HG03575 (cell line): ENCODE measurements at regions not wholly inside any gene's neighbourhood (a gene's known extent, or its start where the extent isn't known, plus 50 kb on each side); places are given as distances from the start of the nearest gene placed in this dataset.

Source experiments
- ATAC-seq: cut with Tn5 transposase; IDR thresholded peaks from one replicate; pipeline ENCODE4 v1.9.1; 2021; ENCODE audit not compliant: unreplicated experiment, insufficient number of reproducible peaks, low FRiP score; ENCODE audit errors: extremely low read depth

DNA sequence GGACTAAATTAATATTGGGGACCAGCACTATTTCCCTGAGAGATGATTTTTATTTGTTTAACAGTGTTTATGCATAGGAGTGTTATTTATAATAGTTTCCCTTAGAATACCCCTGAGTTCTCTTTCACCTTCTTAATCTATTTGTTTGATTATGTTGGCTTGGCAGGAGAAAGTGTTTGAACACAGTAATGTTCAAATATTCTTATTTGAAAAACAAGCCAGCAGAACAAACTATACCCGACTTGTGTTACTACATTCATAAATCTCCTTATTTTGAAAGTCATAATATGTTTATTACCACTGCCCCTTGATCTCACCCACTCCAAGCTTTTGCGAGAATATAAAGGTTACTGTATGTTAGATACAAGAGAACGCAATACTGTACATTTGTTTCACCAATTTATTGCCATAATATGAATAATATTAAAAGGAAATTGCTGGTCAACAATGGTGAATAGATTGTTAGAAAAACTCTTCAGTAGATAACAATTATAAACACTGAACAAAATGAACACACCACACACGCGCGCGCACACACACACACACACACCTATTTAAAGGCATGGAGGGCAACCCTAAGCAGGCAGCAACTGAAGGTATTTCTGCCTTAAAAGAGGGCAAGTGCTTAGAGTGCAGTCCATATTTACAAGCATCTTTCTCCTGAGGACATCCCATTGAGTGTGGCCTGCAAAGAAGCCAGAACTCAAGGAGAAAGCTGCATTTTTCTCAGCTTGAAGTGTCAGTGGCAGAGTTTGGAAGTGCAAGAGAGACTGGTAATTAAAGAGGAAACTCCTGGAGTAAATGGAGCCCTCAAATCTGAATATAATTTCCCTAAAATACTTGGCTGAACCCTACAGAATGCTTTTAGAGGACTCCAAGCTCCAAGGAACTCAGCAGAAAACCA is 279.4 kb upstream of the MAN1A1 start:
- no peak for ATAC-seq

DNA sequence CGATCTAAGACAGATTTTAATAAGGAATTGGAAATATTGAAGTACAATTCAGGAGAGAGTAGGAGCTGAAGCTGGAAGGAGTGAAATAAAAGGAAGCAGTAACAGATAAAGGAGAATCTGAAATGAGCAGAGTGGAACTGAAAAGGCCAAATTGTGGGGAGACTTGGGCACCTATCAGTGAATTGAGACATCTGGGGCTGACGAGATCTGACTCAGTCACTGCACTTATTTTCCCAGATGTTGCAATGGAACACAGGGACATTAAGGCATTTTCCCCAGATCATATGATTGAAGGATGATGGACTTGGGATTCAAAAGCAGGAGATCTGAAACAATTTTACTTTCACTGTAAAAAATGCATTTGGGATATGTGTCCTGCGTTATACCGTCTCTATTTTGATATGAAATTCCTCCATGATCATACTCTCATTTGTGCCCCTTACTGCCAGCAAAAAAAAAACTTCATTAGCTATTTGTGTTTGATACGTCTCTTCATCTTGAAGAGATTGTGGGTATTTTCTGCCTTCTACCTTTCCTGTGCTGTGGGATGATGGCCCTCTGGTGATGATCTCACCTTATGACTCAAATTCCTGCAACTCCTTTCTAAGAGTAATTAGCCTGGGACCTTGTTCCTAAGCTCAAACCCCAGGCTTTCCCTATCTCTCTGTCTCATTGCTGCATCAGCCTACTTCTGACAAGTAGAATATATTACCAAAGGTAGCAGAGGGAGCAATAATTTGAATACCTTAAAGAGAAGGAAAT is 278.5 kb upstream of the MAN1A1 start:
- ATAC-seq, result no peak

DNA sequence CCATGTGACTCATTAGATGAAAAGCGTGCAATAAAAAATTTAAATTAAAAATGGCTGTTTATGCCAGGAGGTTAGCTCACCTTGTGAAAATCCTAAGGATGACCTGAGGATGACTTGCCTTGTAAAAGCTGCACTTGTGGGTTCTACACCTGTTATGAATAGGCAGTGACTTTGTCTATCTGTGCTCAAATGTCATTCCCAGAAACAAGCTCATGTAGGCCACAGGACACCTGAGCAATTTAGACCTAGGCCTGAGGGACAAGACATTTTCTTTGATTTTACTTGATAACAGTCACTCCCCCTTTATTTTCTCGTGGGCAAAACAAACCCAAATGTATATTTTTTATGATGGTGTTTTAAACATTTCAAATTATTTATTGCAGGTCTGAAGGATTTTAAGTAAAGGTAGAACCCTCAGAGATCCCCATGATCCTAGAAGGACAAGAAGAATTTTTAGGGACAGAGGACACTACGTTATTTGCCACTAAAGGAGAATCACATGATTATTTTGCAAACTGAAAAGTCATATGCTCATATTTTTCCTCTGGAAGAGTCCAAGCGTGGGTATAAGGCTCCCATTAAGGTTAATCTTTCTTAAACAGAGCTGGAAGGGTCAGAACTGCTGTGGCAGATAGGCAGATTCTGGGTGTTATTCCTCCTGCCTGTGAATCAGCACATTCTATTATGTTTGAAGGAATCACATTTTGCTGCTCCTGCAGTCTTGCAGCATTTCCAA is 277.5 kb upstream of the MAN1A1 start:
- no peak for ATAC-seq

DNA sequence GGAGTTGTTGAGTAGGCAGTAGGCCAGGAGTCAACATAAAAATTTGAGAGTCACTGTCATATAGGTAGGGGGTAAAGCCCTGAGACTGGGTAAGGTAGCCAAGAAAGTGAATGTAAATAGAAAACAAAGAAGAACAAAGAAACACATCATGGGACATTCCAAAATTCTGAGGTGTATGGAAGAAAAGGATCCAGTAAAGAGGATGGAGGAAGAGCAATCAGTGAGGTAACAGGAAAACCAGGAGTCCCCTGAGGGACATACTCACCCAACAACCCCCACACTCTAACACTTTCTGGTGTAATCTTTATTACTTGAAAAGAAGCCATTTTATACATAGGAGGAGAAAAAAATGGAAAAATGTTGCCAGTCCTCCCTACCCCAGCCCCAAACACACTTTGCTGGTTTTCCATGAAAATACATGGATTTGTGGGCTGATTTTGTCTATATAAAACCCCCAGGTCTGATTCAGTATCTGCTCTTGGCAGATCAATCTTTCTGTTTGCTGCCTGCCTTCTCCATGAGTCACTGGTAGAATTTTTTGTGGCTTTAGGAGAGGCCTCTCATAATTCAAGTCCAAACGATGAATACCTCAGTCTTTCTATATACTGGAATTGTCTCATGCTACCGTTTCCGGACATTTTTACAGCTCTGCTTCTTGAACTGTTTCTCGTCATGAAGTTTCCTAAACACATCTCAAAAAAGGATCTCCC is 271.4 kb upstream of the MAN1A1 start:
- ATAC-seq, result no peak

DNA sequence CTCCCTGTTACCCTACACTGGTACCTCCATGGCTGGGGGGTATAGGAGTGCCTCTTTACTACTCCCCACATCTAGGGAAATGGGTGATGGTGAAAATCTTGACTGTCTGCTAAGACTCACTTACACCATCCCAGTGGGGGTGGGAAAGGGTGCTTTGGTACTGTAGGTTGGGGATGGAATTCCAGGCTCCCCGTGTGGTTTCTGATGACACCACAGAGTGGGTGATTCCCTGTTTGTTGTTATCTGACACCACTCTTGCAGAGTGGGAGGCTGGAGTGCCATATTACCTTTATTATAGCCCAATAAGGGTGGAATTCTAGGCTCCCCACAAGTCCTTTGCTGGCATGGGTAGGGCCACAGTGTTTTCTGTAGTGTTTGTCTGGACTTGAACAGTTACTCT is 264.6 kb upstream of the MAN1A1 start:
- no peak for ATAC-seq

DNA sequence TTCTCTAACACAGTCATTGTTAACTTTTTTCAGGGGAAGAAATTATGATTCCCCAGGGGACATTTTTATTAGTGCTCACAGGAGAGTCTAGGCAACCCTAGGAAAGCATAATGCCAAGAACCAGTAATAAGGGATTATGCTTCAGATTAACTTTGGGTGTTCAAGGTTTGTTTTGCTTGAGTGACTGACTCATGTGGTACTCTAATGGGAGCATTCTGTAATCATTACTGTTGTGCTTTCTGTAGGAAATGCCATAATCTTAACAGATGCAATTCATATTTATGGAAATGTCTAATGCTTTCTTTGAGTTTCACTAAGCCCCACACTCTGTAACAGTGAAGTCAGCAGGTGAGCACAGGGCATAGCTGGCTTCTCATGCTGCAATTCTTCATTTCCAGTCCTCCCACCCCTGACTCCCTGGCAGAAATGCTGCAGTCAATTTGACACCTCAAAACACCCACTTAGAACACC is 263.4 kb upstream of the MAN1A1 start:
- ATAC-seq, result no peak

DNA sequence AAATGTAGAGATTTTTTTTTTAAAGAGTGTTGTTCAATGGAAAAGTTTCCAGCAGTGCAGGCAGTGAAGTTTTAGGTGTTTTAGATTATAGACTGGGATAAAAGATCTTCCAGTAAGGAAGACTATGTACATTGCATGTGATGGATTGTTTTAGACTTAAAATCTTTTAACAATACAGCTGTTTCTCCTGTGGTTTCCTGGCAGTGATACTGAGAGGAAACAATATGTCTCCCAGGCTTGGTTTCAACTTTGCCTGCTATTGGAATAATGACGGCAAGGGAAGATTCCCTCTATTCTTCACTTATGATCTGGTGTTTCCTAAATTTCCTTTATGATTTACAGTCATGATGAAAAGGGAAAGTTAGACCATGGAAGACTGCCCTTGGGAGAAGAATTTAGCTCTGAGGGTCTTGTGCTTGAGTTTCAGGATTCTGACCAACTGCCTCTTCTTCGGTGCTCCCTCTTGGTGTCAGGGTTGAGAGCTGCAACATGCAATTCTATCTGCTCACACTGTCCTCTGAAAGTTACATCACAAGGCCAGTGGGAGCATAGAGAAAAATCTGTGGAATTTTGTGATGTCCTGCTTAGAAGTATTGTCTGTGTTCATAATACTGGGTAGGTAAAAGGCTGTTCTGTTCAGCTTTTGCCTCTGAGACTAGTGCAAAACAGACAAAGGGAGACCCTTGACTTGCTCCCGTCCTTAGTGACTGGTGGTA is 262.8 kb upstream of the MAN1A1 start:
- ATAC-seq, result no peak

DNA sequence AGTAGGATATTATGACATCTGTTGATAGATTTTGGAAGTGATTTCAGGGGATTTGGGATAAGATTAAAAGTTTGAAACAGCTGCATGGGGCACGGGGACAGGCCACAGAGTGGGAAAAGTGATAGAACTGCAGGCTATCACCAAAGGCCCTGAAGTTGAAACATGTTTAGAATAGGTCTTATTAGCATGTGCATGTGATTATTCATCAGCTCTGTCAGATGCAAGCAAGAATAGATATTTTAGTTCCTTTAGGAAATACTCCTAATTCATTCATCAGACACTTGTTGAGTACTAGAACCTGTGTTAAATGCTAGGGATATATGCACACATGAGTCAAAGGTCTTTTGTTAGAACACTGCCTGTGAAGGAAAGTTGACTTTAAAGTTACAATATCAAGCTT is 261.2 kb upstream of the MAN1A1 start:
- no peak for ATAC-seq

DNA sequence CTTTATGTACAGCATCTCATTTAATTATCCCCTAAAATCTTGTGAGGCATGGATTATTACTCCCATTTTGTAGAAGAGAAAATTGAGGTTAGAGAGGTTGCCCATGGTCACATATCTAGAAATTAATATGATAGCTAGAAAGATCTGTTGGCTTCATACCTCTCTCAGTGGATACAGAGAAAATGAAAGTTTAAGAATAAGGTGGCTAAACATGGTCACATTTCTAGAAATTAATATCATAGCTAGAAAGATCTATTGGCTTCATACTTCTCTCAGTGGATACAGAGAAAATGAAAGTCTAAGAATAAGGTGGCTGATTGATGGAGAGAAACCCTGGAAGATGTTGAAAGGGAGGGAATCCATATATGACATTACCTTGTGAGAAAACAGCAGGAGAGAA is 260.7 kb upstream of the MAN1A1 start:
- ATAC-seq, result no peak

DNA sequence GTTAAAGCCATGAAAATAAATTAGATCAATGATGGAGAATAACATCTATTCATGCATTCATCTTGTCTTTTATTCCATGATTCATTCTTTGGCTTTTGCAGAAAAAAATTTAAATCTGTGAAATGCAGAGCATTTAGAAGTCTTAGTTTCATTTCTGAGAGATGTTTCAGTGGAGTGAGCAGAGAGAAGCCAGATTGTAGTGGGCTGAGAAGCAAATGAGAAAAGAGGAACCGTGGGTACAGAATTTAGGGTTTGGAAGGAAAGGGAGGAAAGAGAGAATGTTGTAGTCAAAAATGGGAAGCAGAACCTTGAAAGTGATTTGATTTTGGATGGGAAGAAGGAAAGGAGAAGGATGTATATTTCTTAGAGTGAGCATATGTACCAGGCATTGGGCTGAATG is 260.3 kb upstream of the MAN1A1 start:
- ATAC-seq, result no peak

DNA sequence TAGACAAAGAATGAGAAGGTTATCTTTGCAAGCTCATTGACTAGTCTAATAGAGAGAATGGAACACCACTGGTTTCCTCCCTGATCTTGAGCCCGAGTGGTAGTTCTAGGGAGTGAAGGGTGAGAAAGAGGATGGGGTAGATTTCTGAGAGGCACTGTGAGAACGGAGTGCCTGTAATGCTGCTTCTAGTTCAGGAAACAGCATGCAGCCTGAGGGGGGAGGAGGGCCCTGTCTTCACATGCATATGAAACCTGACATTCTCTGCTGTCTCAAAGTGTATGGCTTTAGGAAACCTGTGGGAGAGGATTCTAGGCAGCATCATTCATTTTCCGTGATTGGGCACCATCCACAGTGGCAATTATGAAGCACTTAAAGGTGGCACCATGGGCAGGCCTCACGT is 259.4 kb upstream of the MAN1A1 start:
- no peak for ATAC-seq

DNA sequence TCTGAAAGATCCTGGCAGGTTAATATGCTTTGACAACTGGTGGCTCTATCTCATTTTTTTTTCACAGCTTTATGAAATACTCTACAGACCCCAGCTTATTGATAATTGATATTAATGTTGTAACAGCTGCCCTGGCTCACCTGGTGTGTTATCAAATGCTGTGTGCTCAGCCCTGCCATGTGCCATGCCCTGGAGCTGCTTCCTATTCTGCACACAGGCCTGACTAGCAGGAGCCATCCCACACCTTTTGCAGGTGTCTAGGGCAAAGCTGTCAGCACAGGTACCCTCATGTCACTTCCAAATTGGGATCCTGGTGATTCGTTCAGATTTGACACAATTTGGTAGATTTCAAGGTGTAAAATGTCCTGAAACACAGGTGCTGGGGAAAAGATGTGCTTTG is 254.6 kb upstream of the MAN1A1 start:
- ATAC-seq, result no peak

DNA sequence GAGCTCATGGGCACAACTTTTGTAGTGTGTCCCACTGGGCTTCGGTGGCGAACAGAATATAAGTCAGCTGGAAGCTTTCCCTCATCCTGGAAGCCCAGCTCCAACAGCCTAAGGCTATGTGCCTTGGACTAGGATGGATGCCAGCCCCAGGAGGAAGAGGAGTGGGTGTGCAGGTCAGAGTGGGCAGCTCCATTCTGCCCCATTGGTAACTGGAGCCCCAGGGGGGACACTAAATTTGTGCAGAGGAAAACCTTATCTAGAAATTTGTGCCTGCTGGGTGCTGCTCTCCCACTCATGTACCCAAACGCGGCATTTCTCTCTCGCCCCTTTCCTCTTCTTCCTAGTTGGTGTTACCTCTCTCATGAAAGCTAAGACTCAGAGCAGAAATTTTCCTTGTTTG is 253.9 kb upstream of the MAN1A1 start:
- no peak for ATAC-seq

DNA sequence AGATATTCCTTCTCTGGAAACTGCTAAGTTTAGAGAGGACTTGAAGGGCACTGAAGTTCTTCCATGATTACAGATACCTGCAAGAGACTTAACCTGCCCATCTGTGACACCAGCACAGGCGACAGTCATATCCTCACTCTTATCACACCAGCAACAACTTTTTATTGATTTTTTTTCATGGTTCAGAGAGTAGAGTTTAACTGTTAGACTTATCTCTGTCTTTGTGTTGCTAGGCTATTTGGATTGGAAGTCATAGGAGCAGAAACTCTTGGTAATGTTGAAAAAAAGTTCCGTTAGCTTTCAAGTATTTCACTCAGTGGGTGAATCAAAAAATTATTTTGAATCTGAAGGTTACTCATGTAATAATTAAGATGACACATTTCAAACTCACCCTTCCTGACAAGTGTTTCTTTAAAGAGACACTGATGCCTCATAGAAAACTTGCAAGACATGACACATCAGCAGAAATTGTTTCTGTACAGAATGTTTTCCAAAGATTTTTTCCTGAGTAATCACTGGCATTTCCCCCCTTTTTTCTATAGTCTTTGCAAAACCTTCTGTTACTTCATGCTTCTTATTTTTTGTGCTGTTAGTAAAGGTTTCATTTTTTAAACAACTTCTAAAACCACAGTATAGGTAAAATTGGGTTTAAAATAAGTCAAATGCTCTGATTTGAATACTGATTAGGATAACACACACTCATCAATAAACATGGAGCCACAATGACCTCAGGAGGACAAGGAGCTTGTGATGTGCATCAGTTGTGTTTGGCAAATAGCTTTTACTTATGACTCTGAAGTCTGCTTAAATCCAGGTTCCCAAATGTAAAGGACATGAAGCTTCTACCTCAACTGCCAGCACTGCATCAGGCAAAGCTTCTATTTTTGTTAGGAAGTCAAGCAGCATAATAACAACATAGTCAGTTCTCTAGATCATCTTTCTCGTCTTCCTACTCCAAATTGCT is 252.9 kb upstream of the MAN1A1 start:
- ATAC-seq, result no peak

DNA sequence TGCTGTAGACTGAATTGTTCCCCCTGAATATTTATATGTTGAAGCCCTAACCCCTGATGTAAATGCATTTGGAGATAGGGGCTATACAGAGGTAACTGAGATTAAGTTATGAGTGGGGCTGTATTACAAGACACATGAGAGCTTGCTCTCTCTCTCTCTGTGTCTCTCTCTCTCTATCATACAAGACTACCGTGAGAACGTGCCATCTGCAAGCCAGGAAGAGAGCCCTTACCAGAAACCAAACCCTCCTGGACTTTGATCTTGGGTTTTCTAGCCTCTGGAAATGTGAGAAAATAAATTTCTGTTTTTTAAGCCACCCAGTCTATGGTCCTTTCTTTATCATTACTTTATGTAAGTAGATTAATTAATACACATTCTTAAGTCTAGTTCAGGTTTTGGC is 249.3 kb upstream of the MAN1A1 start:
- no peak for ATAC-seq

DNA sequence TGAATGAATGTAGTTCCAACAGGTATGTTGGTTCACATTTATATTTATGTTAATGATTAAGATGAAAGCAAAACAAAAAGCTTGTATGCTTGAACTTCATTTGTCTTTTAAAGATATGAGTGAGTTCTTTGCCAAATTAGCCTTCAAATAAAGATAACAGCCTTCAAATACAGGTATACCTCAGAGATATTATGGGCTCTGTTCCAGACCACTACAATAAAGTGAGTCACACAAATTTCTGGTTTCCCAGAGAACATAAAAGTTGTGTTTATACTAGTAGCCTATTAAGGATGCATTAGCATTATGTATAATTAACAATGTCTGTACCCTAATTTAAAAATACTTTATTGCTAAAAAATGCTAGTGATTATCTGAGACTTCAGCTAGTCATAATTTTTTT is 245.3 kb upstream of the MAN1A1 start:
- no peak for ATAC-seq

DNA sequence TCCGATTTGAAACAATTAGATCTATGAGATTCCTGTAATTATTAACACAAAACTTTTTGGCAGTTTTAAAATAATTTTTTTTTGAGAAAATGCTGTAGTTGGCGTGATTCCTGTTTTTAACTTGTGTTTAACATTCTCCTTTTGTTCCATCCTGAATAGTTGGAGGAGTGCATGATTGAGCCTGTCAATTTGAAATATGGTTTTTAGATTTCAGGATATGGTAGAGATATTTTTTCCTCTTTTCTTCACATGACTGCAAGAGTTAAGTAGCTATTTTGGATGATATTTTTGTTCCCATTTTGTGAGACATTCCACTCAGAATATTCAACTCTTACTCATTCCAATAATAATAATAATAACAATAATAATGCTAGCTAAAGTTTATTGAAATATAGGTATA is 241.7 kb upstream of the MAN1A1 start:
- ATAC-seq, result no peak
